ENCODE measurements at regions not wholly inside any gene's neighbourhood (a gene's known extent, or its start where the extent isn't known, plus 50 kb on each side); places are given as distances from the start of the nearest gene placed in this dataset.
"Not testable (repeated sequence)": the region's sequence is repeated elsewhere in the genome, so short reads cannot be mapped to it uniquely, and the experiment has no call there.

DNA sequence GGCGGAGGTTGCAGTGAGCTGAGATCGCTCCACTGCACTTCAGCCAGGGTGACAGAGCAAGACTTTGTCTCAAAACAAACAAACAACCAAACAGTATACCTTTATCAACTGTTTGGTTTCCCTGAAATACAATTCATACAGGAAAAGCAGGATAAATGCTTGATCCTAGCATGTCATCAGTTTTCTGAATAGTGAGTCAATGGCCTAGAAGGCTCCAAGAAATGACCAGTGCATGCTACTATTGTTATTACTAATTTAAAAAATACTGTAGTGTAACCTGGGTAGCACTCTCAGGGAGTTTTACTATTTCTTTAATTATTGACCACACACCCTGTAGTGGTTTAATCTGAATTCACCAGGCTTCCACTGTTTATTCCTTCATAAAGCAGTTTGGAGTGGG, 101.0 kb upstream of the PTPN3 start:
- no peak for FAIRE-seq

DNA sequence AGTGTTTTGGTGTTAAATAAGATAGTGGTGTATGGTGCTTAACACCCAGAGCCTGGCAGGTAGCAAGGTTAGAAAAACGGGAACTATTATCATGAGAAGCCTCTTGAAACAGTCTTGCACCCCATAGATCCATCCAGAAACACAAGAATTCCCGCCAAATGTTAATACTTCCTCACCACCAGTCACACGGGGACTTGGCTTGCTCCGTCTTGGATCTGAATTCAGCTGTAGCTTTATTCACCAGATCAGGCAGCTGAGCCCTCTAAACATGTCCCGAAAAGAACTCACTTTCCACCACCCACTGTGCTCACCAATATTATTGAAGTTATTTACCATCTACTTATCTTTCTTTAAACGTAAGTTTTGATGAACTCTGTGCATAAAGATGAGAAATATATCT, 101.6 kb upstream of the PTPN3 start:
- no peak for FAIRE-seq

DNA sequence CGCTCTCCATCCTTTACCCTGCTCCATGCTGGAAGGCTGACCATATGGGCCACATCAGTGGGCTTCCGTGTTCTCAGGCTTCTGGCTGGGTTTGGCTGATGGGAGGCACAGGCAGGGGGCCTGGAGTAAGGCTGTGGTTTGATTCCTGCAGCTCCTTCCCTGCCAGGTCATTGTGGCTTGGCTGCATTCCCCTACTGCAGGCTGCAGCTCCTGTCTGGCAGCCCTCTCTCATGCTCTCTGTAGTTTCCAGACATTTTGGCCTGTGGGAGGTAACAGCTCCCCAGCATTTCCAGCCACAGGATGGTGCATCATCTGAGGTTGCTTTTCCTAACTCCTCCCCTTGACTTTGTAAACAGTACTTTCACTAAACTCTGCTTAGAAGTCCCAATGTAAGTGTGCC, 102.0 kb upstream of the PTPN3 start:
- no peak for FAIRE-seq

DNA sequence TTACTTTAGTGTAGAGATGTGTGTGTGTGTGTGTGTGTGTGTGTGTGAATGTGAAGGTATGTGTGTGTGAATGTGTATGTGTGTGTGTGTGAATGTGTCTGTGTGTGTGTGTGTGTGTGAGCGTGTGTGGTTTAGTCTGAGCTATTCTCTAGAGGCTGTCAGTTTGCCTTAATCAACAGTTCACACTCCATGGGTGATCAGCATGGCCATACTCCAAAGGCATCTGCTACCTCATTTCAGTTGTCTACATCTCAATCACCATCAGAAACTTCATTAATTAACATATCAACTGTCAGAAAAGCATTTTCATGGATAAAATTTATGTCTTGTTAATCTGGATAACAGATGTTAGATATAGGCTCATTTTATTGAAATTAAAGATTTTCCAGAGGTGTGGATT, 103.1 kb upstream of the PTPN3 start:
- no peak for FAIRE-seq

DNA sequence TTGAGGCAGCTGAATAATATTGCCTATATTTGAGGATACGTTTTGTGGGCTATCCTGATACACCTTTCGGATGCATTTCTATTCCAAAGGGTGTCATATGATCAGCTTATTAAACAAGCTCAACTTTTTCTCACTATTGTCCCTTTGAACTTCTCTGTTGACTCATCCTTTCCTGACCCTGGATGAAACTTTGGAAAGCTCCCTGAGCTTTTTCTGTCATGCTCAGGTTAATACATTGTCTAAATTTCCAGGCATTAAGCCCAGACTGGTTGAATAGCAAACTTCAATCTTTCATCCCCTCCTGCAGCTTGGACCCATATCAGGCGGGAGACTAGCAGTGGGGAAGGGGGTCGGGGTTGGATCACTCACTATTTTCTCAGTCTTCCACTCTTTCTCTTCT, 104.9 kb upstream of the PTPN3 start:
- FAIRE-seq = no peak

DNA sequence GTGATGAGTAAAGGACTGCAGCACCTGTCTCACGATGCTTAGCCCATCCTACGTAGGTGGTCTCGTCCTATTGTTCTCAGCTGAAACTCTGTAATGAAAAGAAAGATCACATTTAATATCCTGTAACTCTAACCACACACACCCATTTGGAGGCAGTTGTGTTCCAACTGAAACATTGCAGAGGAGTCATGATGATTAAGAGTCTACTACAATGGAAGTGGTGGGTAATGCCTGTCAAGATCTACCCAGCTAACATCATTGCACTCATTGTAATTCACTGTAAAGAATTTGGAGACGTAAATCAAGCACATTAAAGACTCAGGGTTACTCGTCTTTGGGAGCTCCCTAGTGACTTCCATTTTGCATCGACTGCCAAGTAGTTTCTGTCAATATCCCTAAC, 106.0 kb upstream of the PTPN3 start:
- FAIRE-seq = no peak

DNA sequence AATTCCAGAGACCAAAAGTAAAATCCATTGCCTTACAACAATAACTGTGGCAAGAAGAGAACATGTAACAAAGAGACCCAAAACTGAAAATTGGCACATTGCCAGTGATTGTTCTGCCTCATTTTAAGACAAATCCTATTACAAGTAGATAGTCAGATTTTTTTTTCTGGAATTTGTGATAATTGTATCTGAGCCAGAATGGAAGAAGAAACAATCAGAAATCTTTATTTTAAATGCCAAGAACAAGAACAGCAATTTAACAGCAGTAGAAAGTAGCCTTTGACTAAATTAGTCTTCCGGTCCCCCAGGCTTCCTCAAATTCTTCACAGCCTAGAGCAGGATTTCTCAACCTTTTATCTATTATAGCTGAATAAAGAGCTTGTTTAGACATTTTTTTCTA, 106.7 kb upstream of the PTPN3 start:
- FAIRE-seq = no peak

DNA sequence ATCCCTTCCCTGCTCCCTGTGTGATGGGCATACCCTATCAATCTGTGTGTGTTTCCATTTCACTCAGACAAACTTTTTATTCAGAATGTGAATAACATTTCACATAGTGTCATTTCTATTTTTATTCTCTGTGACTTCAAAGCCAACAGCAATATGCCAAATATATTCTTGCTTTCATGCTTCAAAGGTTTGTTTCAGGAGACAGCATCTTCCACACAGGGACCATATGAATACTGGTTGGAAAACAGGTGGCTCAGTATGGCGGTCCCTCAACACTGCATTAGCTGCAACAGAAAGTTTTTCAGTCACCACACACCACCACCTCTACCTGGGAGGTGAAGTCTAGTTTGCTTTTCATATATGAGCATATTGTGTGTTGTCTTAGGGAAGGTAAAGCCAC, 111.0 kb upstream of the PTPN3 start:
- FAIRE-seq = no peak

DNA sequence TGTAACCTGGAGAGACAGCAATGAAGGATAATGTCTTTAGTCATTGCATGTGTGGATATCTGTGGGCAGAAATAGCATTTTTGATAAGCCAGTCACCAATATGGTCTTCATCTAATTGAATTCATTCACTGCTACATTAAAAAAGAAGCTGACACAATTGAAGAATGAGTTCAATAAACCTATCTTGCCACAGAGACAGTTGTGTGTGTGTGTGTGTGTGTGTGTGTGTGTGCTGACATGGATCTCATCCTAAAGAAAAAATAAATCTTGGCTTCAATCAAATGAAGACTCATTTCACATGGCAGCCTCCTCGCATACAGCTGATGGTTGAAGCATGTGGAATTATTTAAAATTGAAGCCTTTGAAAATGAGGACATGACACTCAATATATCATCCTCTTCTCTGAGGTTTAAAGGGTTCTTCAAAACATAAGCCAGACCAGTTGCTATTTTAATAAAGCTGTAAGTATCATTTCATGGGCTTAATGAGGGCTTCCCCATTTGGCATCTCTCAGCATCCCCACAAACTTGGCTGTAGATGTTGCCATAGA, 118.5 kb upstream of the PTPN3 start:
- FAIRE-seq = no peak

DNA sequence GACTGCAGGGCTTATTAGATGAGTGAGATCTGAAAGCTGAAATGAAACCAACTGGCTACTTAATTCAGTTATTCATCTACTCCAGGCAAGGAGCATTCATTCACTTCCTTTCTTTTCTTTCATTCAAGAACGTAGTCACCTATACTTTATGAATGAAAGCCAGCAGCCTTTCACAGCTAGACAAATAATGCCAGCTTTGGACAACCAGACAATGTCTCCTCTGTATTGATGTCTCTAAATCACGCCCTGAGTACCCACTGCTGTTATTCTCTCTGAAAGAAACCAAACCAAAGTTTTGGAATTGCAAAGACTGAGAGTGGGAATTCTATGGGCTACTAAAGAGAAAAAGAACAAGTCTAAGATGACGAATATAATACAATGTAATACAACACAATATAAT, 121.2 kb upstream of the PTPN3 start:
- no peak for FAIRE-seq

DNA sequence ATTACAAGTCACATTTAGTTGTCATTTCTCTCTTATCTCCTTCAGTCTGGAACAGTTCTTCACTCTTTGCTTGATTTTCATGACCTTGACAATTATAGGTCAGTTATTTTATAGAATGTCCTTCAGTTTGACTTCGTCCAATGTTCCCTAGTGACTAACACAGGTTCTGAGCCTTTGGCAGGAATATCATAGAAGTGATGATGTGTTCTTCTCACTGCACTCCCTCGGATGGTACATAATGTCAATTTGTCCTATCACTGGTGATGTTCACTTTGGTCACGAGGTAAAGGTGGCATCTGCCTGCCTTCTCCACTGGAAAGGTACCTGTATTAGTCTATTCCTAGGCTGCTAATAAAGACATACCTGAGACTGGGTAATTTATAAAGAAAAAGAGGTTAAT, 126.0 kb upstream of the PTPN3 start:
- FAIRE-seq = no peak

DNA sequence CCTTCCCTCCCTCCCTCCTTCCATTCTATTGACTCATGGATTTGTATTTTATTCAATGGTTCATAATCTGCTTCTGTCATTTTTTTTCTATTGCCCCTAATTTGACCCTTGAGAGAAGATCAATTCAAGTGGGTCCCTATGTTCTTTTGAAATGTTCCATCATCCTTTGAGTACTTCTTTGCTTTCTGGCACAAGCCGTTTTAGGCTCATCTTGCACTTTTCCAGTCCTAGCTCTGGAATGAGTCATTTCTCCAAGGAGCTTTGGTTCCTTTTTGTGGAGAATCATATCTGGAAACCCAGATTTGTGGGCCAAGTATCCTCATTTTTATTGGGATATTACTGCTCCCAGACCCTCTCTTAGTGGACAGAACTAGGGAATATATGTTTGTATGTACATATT, 126.8 kb upstream of the PTPN3 start:
- FAIRE-seq = no peak

DNA sequence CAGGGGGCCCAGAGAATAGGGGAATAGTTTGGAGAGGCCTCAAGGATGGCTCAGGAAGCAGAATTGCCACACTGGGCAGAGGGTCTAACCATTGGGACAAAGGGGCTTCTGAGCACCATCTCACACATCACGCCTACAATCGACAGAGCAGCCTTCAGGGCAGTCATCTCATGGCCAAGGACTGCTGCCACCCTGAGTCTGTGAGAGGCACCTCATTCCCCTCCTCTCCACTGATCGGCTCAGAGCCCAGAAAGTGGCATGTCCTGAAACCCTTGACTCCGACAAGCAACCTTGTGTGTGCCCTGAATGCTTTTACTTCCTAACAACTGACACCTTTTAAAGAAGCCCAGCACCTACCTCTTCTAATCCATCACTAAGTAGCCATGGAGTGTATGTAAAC, 128.9 kb upstream of the PTPN3 start:
- FAIRE-seq = no peak

DNA sequence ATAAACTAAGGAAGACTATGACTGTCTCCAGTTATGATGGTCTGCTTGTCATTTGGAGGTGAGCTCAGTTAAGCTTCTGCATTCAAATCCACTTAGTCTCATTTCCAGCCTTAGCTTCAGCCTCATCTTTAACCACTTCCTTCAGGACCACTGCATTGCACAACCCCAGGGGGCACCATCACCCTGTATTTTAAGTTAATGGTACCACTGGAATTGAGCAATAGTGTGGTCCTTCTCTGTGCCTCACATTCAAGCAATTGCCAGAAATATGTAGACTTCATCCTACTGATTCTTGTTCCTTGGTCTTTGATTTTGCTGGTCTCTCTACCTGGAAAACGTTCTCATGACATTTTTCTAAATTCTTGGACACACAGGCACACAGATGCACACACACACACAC, 131.5 kb upstream of the PTPN3 start:
- no peak for FAIRE-seq

DNA sequence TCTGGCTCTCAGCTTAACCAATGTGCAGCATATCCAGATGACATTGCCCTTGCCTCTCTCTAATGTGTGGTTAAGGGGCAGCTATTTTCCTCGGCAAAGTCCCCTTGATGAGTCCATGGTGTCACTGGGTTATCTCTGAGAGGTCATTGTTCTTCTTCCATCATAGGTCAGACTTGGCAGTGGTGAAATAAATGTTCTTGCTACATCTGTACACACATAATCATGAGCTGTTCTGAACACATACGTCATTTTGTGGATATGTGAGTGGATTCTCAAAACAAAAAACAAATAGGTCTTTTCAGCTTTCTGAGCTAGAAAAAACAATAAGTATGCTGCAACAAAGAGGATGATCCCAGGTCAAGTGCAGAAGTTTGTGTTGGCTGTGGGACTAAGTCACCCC, 134.7 kb upstream of the PTPN3 start:
- FAIRE-seq = no peak

DNA sequence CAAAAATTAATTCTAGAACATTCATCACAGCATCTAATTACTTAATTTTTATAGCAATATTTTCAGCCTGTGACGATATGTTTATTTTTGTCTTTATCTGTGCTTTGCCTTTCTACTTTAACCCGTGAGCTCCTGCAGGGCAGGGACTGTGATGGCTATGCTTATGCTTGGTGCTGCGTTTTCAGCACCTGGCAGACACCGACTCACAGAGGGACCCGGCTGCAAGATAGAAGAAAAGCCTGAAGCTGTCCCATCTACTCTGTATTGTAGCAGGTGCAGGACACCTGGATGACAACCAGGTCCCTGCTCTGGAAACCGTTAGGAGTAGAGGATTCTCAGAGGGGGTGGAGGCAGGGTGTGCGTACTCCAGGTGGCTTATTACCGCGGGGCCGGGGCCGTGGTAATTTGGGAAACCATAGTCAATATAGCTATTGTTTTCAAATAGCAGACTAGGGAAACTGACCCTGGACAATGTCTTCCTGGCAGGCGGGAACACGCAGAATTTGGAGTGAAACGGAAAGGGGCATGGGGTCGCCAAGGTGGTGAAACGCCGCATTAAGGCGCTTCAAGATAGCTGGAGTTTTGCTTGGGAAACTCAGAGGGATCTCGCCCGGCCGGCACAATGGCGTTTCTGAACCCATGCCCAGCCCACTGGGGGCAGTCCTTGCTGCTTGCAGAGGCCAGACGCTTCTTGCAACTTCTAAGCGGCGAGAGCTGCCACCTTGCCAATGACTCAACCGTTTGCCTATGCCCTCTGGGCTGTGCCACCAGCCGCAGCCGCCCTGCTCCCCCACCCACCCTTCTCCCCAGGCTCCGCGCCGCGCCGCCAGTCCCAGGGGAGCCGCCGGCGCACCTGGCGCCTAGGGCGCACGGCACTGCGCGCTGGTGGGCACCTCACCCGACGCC, 140.1 kb upstream of the PALM2AKAP2 start:
- FAIRE-seq = no peak

DNA sequence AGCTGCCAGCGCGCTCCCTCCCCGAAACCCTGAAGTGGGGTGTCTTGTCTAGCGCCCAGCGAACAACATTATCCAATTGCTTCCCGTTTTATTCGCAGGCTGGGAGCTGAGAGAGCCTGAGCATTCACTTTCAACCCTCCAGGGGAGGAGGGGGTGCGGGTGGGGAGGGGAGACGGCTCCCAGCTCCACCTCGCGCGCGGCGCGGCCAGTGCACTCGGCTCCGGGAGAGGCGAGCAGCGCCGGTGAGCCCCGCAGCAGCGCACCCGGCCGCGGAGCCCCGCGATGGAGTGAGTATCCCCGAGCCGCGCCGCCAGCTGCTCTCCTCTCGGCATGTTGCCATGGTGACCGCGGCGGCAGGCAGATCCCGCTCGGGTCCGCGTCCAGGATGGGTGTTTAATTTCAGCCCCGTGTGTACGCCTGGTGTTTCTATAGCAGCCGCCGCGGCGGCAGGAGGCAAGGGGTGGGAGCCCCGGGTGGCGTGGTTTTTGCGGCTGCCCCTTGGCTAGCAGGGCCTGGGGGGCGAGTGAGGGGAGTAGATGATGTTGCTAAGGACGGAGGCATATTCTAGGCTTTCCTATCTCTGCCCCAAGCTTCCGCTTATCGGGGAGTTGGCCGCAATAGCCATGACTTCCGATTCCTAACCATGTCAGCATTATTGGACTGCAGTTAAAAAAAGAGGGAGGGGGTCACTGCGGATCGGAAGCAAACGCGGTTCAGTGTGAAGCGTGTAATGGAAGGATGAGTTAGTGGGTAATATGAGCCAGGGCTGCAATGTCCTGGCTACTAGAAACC, 139.2 kb upstream of the PALM2AKAP2 start:
- FAIRE-seq = no peak

DNA sequence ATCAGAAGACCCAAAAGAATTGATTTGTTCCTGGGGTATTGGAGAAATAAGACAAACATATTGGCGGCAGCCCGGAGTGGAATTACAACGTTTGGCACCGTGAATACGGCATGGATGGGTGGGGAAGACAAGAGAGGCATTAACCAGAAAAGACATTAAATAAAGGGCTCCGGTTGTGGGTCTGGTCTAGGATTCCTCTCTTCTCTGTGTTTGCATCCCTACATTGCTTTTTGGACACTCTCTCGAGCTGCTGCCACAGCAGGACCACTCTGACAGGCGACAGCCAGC, 138.7 kb upstream of the PALM2AKAP2 start:
- FAIRE-seq = no peak

DNA sequence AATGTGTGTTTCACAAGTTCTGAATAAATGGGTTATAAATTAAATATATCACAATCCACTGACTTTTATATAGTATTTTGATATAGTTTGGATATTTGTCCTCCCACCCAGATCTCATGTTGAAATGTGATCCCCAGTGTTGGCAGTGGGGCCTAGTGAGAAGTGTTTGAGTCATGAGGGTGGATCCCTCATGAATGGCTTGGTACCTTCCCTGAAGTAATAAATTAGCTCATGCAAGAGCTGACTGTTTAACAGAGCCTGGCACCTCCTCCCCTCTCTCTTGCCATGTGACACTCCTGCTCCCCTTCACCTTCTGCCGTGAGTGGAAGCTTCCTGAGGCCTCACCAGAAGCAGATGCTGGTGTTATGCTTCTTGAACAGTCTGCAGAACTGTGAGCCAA, 127.9 kb upstream of the PALM2AKAP2 start:
- no peak for FAIRE-seq

DNA sequence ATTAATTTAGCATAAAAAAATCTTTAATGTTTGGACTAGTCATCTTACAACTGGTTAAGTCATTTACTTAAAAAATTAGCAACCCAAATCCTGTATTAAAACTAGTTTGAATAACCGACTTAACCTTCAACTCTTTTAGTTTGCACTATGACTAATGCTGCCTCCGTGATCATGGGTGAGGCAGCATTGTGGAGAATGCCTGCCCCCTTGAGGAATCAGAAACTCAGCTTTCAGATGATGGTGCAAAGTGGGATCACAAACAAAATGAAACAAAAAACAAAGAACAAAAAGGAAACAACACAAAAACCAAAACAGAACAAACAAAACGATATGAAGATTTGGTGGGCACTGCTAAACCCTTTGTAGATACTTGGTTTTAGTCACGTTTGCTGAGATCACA, 127.0 kb upstream of the PALM2AKAP2 start:
- FAIRE-seq = no peak

DNA sequence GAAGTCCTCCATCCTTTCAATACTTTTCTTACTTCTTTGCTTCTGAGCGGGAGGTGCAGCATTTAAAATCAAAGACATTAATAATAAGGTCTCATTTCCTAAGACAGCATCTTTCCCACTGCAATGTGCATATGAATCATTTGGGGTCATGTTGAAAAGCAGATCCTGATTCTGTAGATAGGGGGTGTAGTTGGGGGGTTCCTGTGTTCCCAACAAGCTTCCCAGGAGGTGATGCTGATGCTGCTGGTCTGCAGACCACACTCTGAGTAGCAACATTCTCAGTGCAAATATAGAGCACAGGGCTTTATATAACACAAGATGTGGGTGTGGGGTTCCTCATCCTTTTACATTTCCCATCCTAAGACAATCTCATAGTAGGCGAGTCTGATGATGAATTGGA, 126.5 kb upstream of the PALM2AKAP2 start:
- no peak for FAIRE-seq

DNA sequence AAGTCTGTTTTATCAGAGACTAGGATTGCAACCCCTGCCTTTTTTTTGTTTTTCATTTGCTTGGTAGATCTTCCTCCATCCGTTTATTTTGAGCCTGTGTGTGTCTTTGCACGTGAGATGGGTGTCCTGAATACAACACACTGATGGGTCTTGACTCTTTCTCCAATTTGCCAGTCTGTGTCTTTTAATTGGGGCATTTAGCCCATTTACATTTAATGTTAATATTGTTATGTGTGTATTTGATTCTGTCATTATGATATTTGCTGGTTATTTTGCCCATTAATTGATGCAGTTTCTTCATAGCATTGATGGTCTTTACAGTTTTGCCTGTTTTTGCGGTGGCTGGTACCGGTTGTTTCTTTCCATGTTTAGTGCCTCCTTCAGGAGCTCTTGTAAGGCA, 116.0 kb upstream of the PALM2AKAP2 start:
- not testable (repeated sequence) for FAIRE-seq

DNA sequence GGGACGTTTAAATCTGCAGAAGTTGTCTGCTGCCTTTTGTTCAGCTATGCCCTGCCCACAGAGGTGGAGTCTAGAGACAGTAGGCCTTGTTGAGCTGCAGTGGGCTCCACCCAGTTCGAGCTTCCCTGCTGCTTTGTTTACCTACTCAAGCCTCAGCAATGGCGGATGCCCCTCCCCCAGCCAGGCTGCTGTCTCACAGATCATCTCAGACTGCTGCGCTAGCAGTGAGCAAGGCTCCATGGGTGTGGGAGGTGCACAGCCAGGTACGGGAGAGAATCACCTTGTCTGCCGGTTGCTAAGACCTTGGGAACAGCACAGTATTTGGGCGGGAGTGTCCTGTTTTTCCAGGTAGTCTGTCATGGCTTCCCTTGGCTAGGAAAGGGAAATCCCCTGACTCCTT, 114.3 kb upstream of the PALM2AKAP2 start:
- FAIRE-seq = not testable (repeated sequence)

DNA sequence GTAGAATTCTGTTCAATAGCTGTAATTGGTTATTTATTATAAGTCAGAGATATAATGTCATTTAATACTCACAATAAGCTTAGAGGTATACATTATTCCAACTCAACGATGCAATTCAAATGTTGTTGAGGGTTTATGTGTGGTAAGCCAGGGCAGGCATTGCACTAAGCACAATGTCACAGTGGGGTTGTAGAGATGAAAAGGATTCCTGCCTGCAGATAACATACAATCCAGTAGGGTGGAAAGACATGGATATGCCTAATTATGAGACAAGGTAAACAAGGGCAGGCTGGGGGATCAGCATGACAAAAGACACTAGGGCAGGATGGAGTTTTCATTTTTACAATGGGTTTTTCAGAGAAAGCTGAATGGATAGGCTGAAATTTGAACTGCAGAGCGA, 98.7 kb upstream of the PALM2AKAP2 start:
- no peak for FAIRE-seq
